ENCODE measurements at regions not wholly inside any gene's neighbourhood (a gene's known extent, or its start where the extent isn't known, plus 50 kb on each side); places are given as distances from the start of the nearest gene placed in this dataset.

DNA sequence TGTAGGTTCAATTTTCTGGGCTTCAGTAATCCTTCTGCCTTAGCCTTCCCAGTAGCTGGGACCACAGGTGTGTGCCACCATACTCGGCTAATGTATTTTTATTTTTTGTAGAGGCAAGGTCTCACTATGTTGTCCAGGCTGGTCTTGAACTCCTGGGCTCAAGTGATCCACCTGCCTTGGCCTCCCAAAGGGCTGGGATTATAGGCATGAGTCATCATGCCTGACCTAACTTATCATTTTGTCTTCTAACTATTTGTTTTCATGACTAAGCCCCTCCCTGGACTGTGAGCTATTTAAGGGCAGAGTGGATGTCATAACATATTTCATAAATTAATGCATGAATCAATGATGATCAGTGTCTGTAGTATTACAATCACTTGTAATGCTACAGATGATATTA, 56.1 kb upstream of the PIAS1 start:
- TF ChIP-seq, protein P1, sequence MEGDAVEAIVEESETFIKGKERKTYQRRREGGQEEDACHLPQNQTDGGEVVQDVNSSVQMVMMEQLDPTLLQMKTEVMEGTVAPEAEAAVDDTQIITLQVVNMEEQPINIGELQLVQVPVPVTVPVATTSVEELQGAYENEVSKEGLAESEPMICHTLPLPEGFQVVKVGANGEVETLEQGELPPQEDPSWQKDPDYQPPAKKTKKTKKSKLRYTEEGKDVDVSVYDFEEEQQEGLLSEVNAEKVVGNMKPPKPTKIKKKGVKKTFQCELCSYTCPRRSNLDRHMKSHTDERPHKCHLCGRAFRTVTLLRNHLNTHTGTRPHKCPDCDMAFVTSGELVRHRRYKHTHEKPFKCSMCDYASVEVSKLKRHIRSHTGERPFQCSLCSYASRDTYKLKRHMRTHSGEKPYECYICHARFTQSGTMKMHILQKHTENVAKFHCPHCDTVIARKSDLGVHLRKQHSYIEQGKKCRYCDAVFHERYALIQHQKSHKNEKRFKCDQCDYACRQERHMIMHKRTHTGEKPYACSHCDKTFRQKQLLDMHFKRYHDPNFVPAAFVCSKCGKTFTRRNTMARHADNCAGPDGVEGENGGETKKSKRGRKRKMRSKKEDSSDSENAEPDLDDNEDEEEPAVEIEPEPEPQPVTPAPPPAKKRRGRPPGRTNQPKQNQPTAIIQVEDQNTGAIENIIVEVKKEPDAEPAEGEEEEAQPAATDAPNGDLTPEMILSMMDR (IDR thresholded peaks at IDR 0.05) = no peak
- TF ChIP-seq POLR2A (IDR thresholded peaks at IDR 0.05) = no peak

Measured in esophagus squamous epithelium (tissue), 4 donors.